HG03159 (cell line): ENCODE measurements at regions not wholly inside any gene's neighbourhood (a gene's known extent, or its start where the extent isn't known, plus 50 kb on each side); places are given as distances from the start of the nearest gene placed in this dataset.

ENCODE experiments used
- ATAC-seq: cut with Tn5 transposase; IDR thresholded peaks from one replicate; pipeline ENCODE4 v1.9.1; 2021; ENCODE audit warnings: mild to moderate bottlenecking, moderate library complexity; ENCODE audit not compliant: unreplicated experiment

DNA sequence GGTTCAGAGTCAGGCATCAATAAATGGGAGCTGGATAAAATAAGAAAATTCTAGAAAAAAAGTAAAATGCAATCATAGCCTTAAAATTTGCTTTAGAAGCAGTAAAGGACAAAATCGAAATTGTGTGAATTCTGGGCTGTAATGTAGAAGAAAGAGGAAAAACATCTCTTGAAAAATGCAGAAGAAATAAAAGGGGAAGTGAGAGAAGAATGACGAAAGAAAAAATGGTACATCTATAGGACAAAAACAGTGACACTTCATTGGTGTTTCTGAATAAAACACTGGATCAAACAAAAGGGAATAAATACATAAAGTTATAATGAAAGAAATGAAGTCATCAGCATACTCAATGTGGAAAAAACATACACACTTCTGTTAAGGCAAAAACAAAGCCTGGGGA lies 642.3 kb downstream of the ACTL7B start:
- ATAC-seq: no peak

DNA sequence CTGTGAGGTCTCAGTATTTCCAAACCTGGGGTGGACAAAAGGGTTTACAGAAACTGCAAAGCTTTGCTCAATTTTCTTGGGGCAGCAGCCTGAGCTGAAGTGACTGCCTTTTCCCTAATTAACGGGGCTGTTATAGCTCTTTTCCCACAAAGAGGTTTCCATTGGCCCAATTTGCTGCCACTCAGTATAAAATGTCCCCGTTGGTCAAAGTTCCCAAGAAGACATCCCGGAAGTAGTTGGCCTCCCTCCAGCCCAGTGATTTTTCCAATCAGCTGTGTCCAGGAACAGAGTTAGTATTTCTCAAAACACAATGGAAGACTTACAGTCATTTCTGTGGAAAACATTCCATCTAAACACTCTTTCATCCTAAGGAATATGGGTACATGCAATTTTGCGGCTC lies 643.6 kb downstream of the ACTL7B start:
- ATAC-seq: no peak

DNA sequence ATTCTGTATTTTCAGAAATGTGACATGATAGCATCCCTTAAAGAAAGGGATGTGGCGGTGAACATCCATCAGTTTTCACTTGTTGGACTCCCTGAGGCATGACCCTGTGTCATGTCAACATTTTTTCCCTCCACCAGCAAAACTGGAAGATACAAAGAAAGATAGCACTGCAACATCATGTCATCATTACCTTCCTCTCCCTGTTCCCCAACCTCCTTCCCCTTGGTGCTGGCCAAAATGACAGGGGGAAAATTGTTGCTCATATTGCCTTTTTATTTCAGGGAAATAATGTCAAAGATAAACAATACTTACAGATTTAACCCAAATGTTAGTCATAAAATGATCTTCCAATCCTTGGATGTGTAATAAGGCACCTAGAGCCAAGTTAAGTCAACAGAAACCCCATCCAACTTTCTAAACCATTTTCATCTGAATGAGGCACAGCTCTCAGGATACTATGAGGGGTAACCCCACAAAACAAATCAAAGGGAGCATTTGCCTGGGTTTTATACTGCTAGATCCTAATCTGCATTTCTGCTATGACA lies 644.3 kb downstream of the ACTL7B start:
- ATAC-seq: no peak

DNA sequence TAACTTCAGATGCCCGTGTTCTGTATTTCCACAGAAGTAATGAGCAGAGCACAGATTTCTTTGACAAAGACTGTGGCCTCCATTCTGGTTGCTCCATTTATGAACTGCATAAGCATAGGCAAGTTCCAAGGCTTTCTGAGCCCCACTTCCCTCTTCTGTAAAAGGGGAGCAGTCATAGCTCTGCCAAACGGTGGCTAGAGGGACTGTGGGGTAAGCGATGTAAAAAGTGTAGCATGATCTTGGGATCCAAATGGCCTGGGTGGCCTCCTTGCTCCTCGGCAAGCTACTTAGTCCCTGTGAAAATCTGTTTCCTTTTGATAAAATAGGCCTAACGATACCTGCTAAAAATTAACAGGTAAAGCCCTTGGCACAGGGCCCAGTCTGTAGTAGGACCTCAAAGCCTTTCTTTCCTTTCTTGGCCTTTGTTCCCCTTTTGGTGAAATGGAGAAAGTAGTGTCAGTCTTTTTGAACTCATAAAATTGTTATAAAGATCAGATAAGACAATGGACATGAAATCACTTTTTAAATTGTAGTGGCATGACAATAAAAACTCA lies 646.6 kb downstream of the ACTL7B start:
- ATAC-seq: no peak

DNA sequence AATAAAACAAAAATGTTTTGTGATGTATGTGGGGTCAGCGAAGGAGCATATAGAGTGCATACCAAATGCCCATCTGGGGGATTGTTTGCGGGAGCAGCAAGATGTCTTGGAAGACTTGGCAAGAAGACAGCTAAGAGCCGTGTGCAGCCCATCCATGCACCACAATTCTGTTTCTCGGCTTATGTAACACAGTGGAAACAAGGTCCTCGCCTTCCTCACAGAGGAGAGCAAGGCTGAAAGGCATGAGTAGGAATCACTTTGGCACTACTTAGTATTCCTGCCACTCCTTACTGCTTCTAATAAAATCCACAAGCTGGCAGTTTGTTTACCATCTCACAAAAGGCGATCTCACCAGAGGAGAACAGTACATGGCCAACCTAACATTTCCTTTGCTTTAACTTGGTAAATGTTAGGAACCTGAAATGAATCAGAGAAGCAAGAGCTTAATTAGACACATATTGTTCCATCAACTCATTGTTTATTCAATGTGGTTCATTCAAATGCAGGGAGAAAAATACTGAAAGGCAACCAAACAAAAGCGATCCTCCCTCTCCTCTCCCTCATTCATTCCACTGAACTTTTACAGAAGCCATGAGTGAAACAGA lies 648.1 kb downstream of the ACTL7B start:
- ATAC-seq: no peak

DNA sequence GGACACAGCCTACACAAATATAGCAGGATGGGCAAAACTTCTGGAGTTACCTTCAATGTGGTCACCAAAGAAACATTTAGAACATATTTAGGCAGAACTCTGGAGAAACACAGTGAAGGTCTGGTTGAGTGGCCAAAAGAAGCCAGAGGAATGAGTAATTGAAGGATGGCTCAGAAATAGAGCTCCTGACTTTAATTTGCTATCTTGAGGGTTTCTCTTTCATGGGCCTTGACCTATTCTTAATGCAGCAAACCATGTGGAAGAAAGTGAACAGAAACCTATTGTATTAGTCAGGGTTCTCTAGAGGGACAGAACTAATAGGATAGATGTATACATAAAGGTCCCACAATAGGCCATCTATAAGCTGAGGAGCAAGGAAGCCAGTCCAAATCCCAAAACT lies 650.5 kb downstream of the ACTL7B start:
- no peak for ATAC-seq

GRCh38 chr9:108197899-108198298 lies 657.9 kb downstream of the ACTL7B start:
- no peak for ATAC-seq

DNA sequence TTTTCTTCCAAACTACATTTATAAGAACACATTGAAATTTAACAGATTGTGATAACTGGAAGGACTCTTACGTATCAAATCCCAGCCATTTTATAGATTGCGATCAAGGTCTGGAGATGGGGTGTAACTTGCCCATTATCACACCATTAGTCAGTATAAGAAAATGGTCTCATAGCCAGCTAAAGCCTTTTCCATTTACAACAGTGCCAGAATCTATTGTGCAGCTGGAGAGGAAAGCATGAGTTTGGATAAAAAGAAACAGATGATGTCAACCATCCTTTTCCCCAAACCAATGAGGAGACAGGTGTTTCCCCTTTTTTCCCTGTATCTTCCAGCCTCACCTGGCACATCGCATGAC lies 658.8 kb downstream of the ACTL7B start:
- no peak for ATAC-seq

DNA sequence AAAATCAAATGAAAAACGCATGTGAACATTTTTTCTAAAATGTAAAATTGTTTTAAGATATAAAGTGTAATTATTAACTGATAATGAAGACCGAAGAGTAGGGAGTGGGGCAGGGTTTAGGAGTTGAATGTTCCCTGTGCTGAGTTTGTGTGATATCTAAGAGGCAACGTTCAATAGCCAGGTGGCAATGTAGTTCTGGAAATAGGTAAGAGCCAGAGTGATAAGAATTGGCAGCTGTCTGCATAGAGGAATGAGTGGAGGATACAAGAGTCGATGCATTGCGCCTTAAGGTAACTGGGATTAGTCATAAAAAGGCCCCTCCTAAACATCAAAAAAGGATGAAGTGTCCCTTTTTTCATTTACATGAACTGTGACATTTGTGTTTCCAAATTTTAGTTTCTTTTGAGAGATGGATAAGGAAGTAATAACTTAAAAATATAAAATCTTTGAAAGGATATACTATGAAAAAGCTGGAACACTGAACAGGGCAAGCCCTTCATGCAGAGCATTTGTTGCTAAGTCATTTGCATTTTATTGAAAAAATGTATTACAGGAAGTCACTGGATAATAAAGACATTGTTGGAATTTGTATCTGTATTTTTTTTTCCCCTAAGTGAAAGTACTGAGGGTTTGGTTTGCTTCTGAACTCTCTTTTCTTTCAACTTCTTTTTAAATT lies 659.3 kb downstream of the ACTL7B start:
- ATAC-seq: no peak

DNA sequence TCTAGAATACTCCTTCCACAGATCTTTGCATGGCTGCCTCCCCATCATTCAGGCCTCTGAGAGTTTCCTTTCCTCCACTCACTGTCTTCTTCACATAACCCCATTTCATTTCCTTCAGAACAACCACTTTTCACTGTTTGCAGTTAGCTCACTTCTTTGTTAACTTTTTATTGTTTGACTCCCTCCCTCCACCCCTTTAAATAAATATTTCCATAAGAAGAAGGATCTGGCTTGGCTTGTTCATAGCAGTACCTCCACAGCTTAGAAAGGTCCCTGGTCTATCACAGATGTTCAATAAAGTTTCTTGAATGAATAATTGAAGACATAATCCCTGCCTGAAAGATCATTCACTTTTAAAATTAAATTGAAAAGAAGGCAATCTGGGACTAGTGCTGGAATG lies 661.6 kb downstream of the ACTL7B start:
- no peak for ATAC-seq

DNA sequence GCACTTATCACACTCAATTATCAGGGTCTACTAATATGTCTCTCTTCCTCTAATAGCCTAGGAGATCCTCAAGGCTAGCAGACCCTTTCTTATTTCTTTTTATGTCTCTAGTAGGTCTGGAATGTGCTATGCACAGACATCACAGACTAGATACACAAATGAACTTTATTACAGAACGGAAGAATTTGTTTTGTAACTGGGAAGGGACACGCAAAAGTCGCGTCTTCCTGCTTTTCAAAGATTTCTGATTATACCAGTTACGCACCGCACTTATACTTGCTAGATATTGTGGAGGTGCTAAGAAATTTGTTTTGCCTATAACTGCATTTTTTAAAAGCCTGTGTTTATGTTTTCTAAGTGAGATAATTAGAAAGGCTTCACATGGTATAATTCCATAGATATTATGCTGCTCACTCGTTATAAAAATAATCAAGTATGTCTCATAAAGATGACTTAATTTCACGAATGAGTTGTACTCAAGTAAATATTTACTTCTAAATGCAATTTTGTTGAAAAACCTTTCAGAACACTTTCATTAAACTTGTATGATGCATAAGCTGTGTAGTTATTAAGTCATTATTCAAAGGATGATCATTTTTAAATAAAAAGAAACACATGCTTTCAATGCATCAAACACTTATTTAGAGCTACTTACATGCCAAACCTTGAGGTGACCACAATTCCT lies 662.6 kb downstream of the ACTL7B start:
- ATAC-seq: no peak

- ATAC-seq: no peak
These were observed 664.7 kb downstream of the ACTL7B start for GRCh38 chr9:108191065-108191464.

DNA sequence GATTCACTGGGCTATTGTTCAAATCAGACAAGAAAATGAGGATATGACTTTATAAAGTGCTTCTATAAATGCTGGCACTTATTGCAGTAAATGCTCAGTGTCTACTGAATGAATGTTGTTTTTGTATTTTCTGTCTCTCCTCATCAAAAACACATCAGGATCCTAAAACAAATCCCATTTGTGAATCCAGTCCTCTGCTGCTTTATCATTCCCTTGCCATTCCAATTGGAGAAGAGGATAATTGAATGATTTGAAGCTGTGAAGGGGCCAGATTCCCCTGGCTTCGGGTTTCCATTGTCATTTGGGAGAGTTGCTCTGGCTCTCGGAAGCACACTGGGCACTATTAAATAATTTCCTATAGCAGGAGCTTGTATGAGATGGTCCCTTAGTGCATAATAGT lies 666.8 kb downstream of the ACTL7B start:
- no peak for ATAC-seq

DNA sequence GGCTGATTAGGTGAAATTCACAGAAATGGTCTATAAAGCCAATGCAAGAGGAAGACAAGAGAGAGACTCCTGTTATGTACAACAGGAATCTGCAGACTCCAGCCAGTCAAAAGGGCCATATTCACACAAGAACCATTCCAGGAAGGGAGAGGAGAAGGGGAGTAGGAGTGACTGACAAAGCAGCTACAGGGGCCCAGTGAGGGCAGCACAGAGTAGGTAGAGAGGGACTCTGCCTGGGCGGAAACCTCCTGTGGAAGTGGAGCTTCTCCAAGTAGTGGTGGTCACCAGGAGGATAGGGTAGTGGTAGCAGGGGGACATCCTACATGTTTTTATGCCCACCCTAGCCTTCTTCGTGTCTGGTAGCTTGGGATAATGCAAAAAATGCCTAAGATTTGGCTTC lies 667.3 kb downstream of the ACTL7B start:
- no peak for ATAC-seq

GRCh38 chr9:108186642-108187395 lies 669.0 kb downstream of the ACTL7B start:
- no peak for ATAC-seq

DNA sequence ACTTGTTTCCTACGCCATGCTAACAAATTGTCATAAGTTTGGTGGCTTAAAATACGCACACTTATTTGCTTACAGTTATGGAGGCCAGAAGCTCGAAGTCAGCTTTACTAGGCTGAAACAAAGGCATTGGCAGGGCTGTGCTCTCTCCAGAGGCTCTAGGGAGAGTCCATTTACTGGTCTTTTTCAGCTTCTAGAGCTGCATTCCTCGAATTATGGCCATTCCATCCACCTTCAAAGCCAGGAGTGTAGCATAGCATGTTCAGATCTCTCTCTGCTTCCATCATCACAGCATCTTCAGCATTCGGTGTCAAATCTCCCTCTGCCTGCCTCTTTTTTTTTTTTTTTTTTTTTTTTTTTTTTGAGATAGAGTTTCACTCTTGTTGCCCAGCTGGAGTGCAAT lies 670.2 kb downstream of the ACTL7B start:
- no peak for ATAC-seq

GRCh38 chr9:108184941-108185340 lies 670.8 kb downstream of the ACTL7B start:
- no peak for ATAC-seq

DNA sequence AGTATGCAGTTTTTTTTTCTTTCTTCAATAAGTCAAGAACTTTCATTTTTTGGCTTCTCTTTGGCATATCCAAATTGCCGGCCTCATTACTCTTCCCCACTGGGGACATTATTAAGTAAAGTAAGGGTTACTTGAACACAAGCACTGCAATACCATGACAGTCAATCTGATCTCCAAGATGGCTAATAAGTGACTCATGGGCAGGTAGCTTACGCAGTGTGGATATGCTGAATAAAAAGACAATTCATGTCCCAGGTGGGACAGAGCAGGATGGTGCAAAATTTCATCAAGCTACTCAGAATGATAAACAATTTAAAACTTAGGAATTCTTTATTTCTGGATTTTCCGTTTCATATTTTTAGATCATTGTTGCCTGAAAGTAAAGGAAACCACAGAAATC lies 671.8 kb downstream of the ACTL7B start:
- ATAC-seq: no peak

GRCh38 chr9:108182950-108183381 lies 672.8 kb downstream of the ACTL7B start:
- peak; percentile 75 for ATAC-seq

- no peak for ATAC-seq
These were observed 673.5 kb downstream of the ACTL7B start for GRCh38 chr9:108182270-108182669.

- ATAC-seq: no peak
These were observed 674.3 kb downstream of the ACTL7B start for GRCh38 chr9:108181441-108181840.
